ENCODE measurements at regions not wholly inside any gene's neighbourhood (a gene's known extent, or its start where the extent isn't known, plus 50 kb on each side); places are given as distances from the start of the nearest gene placed in this dataset.

DNA sequence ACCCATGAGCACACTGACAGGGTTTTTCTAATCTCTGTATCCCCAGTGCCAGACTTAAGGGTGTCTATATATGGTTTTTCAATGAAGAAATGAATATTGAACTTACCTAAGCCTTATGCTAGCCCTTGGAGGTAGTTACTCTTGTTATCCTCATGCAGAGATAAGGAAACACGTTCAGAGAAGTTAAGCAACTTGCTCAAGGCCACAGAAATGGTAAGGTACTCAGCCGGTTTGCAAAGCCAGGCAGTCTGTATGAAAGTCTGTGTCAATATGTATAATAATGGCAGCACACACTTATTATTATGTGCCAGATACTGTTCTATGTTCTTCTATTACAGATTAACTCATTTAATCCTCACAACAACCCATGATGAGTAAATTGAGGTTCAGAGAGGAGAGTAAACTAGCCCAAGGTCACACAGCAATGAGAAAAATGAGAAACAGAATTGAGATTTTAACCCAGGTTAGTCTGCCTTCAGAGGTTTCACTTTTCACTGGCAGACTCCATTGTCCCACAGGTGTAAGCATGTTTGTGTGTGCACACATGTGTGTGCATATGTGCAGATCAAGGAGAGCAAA is 54.6 kb upstream of the CSF3R start:
- TF ChIP-seq, protein P1, sequence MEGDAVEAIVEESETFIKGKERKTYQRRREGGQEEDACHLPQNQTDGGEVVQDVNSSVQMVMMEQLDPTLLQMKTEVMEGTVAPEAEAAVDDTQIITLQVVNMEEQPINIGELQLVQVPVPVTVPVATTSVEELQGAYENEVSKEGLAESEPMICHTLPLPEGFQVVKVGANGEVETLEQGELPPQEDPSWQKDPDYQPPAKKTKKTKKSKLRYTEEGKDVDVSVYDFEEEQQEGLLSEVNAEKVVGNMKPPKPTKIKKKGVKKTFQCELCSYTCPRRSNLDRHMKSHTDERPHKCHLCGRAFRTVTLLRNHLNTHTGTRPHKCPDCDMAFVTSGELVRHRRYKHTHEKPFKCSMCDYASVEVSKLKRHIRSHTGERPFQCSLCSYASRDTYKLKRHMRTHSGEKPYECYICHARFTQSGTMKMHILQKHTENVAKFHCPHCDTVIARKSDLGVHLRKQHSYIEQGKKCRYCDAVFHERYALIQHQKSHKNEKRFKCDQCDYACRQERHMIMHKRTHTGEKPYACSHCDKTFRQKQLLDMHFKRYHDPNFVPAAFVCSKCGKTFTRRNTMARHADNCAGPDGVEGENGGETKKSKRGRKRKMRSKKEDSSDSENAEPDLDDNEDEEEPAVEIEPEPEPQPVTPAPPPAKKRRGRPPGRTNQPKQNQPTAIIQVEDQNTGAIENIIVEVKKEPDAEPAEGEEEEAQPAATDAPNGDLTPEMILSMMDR (IDR thresholded peaks at IDR 0.05; ENCODE audit: low read depth, low read length) = no peak
- H3K4me3 ChIP-seq (ENCODE audit: low read depth, low read length) = no peak overlapping the region

DNA sequence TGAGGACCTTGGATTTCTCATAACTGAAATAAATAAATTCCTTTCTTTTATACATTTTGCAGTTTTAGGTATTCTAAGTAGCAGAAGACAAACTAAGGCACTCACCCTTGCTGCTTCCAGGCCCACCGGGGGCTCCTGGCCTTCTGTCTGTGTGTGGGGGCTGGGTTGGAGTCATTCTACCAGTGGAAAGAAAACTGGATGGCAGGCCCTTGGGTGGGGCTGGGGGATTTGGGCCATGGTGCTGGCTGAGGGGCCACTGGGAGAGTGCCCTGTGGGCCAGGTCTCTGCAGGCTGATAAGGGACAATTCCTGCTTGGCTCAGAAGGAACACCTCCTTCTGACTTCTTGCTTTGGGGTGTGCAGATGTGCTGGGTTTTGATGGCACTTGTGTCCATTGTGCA is 54.0 kb upstream of the CSF3R start:
- no peak overlapping the region for H3K4me3 ChIP-seq (ENCODE audit: low read depth, low read length)
- TF ChIP-seq, protein P1 (IDR thresholded peaks at IDR 0.05; ENCODE audit: low read depth, low read length) = no peak

DNA sequence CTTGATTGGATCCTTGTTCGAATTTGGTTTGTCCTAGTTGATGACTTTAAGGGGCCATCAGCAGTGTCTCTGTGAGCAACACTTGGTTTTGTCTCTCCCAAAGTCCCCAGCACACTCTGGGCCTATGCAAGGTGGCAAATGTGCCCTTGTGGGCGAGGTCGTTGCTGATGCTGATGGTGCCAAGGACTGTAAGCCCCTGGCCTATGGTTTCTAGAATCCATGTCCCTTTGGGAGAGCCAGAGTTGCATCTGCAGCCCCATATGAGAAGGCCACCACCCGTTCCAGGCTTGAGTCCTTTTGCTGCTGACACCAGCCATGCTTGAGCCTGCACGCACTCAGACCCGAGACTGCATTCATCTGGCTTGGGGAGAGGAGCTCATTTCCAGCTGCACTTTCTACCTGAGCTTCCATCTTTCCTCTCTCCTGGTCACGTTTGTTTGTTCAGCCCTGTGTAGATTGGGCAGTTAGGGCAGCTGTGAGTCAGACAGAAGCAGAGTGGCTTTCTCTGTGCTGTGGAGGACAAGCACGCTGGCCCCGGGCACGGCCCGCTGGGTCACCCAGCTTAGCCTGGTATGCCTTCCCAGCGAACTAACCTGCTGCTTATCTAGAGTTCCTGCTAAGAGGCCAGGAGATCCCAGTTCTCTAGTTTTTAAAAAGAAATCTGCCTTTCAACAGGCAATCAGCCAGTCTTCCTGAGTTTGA is 52.1 kb upstream of the CSF3R start:
- TF ChIP-seq, protein P1 (IDR thresholded peaks at IDR 0.05; ENCODE audit: low read depth, low read length) = no peak
- H3K4me3 ChIP-seq (ENCODE audit: low read depth, low read length) = no peak overlapping the region

DNA sequence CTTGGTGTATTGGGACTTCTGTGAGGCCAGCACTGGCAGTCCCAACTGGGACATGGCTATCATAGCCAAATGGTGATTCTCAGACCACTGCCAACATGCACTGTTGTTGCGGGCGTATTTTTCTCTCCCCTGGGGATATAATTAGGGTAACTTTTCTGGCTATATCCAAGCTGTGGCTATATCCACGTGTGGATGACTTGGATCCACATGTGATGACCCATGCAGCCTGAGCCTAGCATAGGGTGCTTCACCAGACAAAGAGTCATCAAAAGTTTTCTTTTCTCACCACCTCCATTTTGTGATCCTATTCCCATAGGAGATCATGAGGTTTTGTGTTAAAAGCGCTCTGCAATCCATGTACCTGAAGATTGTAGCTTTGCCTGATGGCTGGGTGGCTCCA is 51.2 kb upstream of the CSF3R start:
- TF ChIP-seq, protein P1 (IDR thresholded peaks at IDR 0.05; ENCODE audit: low read depth, low read length) = no peak
- H3K4me3 ChIP-seq (ENCODE audit: low read depth, low read length) = no peak overlapping the region

DNA sequence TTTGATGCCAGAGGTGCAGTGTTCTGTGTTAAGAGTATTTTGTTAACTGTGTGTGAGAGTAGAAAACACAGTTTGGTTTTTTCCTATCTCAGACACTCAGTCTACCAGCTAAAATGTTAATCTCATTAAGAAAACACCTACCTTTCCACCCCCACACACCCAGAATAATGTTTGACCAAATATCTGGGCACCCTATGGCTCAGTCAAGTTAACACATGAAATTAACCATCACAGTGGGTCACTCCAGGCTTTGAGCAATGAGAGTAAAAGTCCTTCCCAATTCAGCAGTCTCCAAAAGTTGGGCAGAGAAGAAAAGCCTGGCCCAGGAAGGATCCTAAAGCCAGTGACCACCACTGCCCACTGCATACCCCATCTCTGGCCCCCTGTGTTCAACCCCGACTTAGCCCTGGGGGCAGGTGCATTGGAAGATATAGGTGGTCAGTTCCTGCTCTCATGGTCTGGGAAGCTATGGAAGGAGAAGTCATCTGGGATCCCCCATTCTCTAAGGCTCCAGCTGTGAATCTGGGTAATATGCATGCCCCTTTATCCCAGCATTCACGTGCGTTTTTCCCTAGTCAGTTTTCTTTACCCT is 50.2 kb upstream of the CSF3R start:
- TF ChIP-seq, protein P1 (IDR thresholded peaks at IDR 0.05; ENCODE audit: low read depth, low read length) = no peak

More for the DNA sequence above, 50.2 kb upstream of the CSF3R start:
- H3K4me3 ChIP-seq (ENCODE audit: low read depth, low read length) = no peak overlapping the region
